Keratinocyte (primary cell): ENCODE measurements at regions not wholly inside any gene's neighbourhood (a gene's known extent, or its start where the extent isn't known, plus 50 kb on each side); places are given as distances from the start of the nearest gene placed in this dataset.

ENCODE experiments used
- DNase-seq: peaks from one replicate; pipeline ENCODE4 v3.0.0-alpha.2; 2011; ENCODE audit warnings: low read depth, missing footprints, low spot score
- FAIRE-seq: peaks from 2 replicates; lab custom pipeline; 2011; peaks lifted over from hg19 to GRCh38; lab: Jason Lieb, UNC
- H2AFZ ChIP-seq: 2 replicates; pipeline ENCODE4 v1.6.0; 2012; ENCODE audit warnings: low read length, control low read depth, inconsistent platforms; ENCODE audit not compliant: control insufficient read depth
- H3K27ac ChIP-seq: 2 replicates; pipeline ENCODE4 v1.5.1; 2011; ENCODE audit warnings: low read length; ENCODE audit not compliant: control insufficient read depth, insufficient read depth
- H3K27me3 ChIP-seq: 3 replicates; pipeline ENCODE4 v1.6.0; 2011; ENCODE audit warnings: low read length; ENCODE audit not compliant: control insufficient read depth, insufficient read depth; ENCODE audit errors: extremely low read depth
- H3K36me3 ChIP-seq, 2 experiments: 2 replicates in 1 of 2; 3 replicates in 1 of 2; pipeline ENCODE4 v1.5.1; 2011; ENCODE audit warnings: low read length in 2 of 2, mild to moderate bottlenecking in 1 of 2; ENCODE audit not compliant: control insufficient read depth in 2 of 2, insufficient read depth in 2 of 2; ENCODE audit errors: extremely low read depth in 1 of 2
- H3K4me1 ChIP-seq: 3 replicates; pipeline ENCODE4 v1.5.1; 2011; ENCODE audit warnings: low read length; ENCODE audit not compliant: control insufficient read depth, insufficient read depth; ENCODE audit errors: extremely low read depth
- H3K4me2 ChIP-seq: 3 replicates; pipeline ENCODE4 v1.6.0; 2011; ENCODE audit warnings: low read depth, low read length; ENCODE audit not compliant: control insufficient read depth, insufficient read depth; ENCODE audit errors: extremely low read depth
- H3K4me3 ChIP-seq, 3 experiments: fragments of 200-600 bp in 1 of 3; sonication (generic) in 1 of 3; 2 replicates in 2 of 3; 3 replicates in 1 of 3; pipeline ENCODE4 v1.5.1; 2011 to 2016; ENCODE audit warnings: low read length in 3 of 3, mild to moderate bottlenecking in 3 of 3, control low read depth in 2 of 3, inconsistent platforms in 1 of 3, low read depth in 1 of 3, mixed read lengths in 1 of 3, mixed run types in 1 of 3, moderate library complexity in 1 of 3; ENCODE audit not compliant: control insufficient read depth in 2 of 3, insufficient read depth in 2 of 3; ENCODE audit errors: extremely low read depth in 1 of 3
- H3K79me2 ChIP-seq: 2 replicates; pipeline ENCODE4 v1.6.0; 2012; ENCODE audit warnings: low read length; ENCODE audit not compliant: control insufficient read depth, insufficient read depth
- H3K9ac ChIP-seq: 3 replicates; pipeline ENCODE4 v1.6.0; 2011; ENCODE audit warnings: low read length; ENCODE audit not compliant: control insufficient read depth, insufficient read depth; ENCODE audit errors: extremely low read depth
- H3K9me1 ChIP-seq: 3 replicates; pipeline ENCODE4 v1.6.0; 2011; ENCODE audit warnings: low read length; ENCODE audit not compliant: control insufficient read depth, insufficient read depth; ENCODE audit errors: extremely low read depth
- H3K9me3 ChIP-seq: 2 replicates; pipeline ENCODE4 v1.5.1; 2012; ENCODE audit warnings: low read depth, low read length; ENCODE audit not compliant: control insufficient read depth
- H4K20me1 ChIP-seq: 3 replicates; pipeline ENCODE4 v1.6.0; 2011; ENCODE audit warnings: low read length; ENCODE audit not compliant: control insufficient read depth, insufficient read depth; ENCODE audit errors: extremely low read depth
- EZH2 ChIP-seq: IDR thresholded peaks from one replicate; pipeline ENCODE4 v1.6.1; 2012; ENCODE audit warnings: inconsistent platforms, mild to moderate bottlenecking, low read length, moderate library complexity
- dilution Hi-C: fragments of 300-500 bp; cut with MboI; formaldehyde crosslinking; loops from one replicate; pipeline ENCODE4 v1.7.0; 2020; ENCODE audit warnings: low sequenced_read_pairs; ENCODE audit not compliant: extremely low pct_ligation_motif_present
- TF ChIP-seq, protein P1 (sequence below), 3 experiments: IDR thresholded peaks in 1 of 3; conservative IDR thresholded peaks in 1 of 3; optimal IDR thresholded peaks in 1 of 3; 2 replicates in 2 of 3; 3 replicates in 1 of 3; pipeline versions ENCODE3 to v1.5.1; 2011; ENCODE audit warnings: low read length in 3 of 3, mild to moderate bottlenecking in 3 of 3, moderate library complexity in 2 of 3, control low read depth in 1 of 3, inconsistent platforms in 1 of 3; ENCODE audit not compliant: insufficient read depth in 2 of 3; ENCODE audit errors: extremely low read depth in 1 of 3

- Histone ChIP-seq H4K20me1 (no peaks in the 10 kb centered on the region), H3K36me3 (no peaks in the 10 kb centered on the region), H3K4me2 (no peak overlapping the region), H3K27me3 (no peaks in the 10 kb centered on the region), H3K9me3 (peaks cover 6% of the 10 kb centered on the region), H2AFZ (no peak overlapping the region), H3K9me1 (no peaks in the 10 kb centered on the region), H3K9ac (no peak overlapping the region), H3K27ac (no peak overlapping the region), H3K4me3 (no peak overlapping the region), H3K4me1 (no peaks in the 10 kb centered on the region), H3K79me2 (no peaks in the 10 kb centered on the region)
- TF ChIP-seq, protein P1, sequence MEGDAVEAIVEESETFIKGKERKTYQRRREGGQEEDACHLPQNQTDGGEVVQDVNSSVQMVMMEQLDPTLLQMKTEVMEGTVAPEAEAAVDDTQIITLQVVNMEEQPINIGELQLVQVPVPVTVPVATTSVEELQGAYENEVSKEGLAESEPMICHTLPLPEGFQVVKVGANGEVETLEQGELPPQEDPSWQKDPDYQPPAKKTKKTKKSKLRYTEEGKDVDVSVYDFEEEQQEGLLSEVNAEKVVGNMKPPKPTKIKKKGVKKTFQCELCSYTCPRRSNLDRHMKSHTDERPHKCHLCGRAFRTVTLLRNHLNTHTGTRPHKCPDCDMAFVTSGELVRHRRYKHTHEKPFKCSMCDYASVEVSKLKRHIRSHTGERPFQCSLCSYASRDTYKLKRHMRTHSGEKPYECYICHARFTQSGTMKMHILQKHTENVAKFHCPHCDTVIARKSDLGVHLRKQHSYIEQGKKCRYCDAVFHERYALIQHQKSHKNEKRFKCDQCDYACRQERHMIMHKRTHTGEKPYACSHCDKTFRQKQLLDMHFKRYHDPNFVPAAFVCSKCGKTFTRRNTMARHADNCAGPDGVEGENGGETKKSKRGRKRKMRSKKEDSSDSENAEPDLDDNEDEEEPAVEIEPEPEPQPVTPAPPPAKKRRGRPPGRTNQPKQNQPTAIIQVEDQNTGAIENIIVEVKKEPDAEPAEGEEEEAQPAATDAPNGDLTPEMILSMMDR (optimal IDR thresholded peaks at IDR 0.05 in 1 of 3, IDR thresholded peaks at IDR 0.05 in 1 of 3, conservative IDR thresholded peaks at IDR 0.05 in 1 of 3; ENCODE audit: extremely low read depth in 1 of 3, insufficient read depth in 2 of 3, low read length in 3 of 3): no peak
- TF ChIP-seq EZH2: no peak
- DNase-seq: no peak
- no peak for FAIRE-seq
- dilution Hi-C loops: no loop called here
These were observed 323.7 kb downstream of the EN1 start for GRCh38 chr2:118523761-118524160.

DNA sequence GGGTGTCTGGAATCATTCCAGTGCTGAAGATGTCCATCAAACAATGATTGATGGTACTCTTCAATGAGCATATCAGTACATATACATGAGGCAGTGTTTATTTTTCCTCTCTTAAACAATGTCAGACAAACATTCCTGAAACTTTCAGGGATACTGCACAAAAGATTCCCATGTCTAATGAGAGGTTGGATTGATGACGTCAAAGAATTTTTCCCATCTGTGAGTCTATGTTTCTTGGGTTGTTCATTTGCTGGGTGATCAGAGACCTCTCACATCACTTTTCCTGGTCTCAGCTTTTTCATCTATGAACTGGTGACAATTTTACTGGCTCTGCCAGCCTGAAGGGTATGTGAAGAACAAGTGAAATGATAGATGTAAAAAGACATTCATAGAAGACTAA is 325.5 kb downstream of the EN1 start:
- H3K4me1 ChIP-seq: no peaks in the 10 kb centered on the region
- no peak overlapping the region for H2AFZ ChIP-seq
- no peaks in the 10 kb centered on the region for H4K20me1 ChIP-seq
- H3K27me3 ChIP-seq: no peaks in the 10 kb centered on the region
- H3K9ac ChIP-seq: no peak overlapping the region
- DNase-seq (no peak), FAIRE-seq (no peak)
- no peak overlapping the region for H3K4me2 ChIP-seq
- no peak overlapping the region for H3K4me3 ChIP-seq
- H3K9me1 ChIP-seq: no peaks in the 10 kb centered on the region
- no peaks in the 10 kb centered on the region for H3K36me3 ChIP-seq
- TF ChIP-seq, protein P1 (optimal IDR thresholded peaks at IDR 0.05 in 1 of 3, IDR thresholded peaks at IDR 0.05 in 1 of 3, conservative IDR thresholded peaks at IDR 0.05 in 1 of 3; ENCODE audit: extremely low read depth in 1 of 3, insufficient read depth in 2 of 3, low read length in 3 of 3): no peak
- no peak for TF ChIP-seq EZH2
- peaks cover 6% of the 10 kb centered on the region for H3K9me3 ChIP-seq
- H3K79me2 ChIP-seq: no peaks in the 10 kb centered on the region
- dilution Hi-C loops: no loop called here
- H3K27ac ChIP-seq: no peak overlapping the region
